Adrenal gland (tissue), 9 donors: ENCODE measurements at regions not wholly inside any gene's neighbourhood (a gene's known extent, or its start where the extent isn't known, plus 50 kb on each side); places are given as distances from the start of the nearest gene placed in this dataset.

ENCODE experiments used
- DNase-seq, 7 donors: peaks; one replicate each; pipeline ENCODE4 v3.0.0-alpha.2; 2019 to 2020
- H3K27ac ChIP-seq, 5 donors: fragments of 200-600 bp; sonication (generic) in 4 of 5; 1 replicate in 3 of 5; 2 replicates in 2 of 5; pipeline versions ENCODE4 v1.5.1 to v1.8.0; 2016 to 2020; ENCODE audit warnings: mild to moderate bottlenecking in 1 of 5
- H3K27me3 ChIP-seq: fragments of 200-600 bp; 2 replicates; pipeline ENCODE4 v1.8.0; 2021
- H3K36me3 ChIP-seq, 2 donors: fragments of 200-600 bp; replicated peaks in 1 of 2; 1 replicate in 1 of 2; 2 replicates in 1 of 2; pipeline versions ENCODE4 v1.5.1 to v1.8.0; 2018 to 2022
- H3K4me1 ChIP-seq, 2 donors: fragments of 200-600 bp; replicated peaks in 1 of 2; 1 replicate in 1 of 2; 2 replicates in 1 of 2; pipeline versions ENCODE4 v1.5.1 to v1.8.0; 2018 to 2021
- H3K4me3 ChIP-seq, 4 donors: fragments of 200-600 bp; sonication (generic) in 3 of 4; one replicate each; pipeline ENCODE4 v1.5.1; 2016 to 2018
- H3K9me3 ChIP-seq, 3 donors: fragments of 200-600 bp; sonication (generic) in 1 of 3; replicated peaks in 1 of 3; 1 replicate in 2 of 3; 2 replicates in 1 of 3; pipeline versions ENCODE4 v1.5.1 to v1.8.0; 2016 to 2021
- CTCF ChIP-seq, 6 experiments: fragments of 450-650 bp in 4 of 6; fragments of 200-600 bp in 2 of 6; sonication (generic) in 1 of 6; IDR thresholded peaks; 1 replicate in 5 of 6; 2 replicates in 1 of 6; pipeline versions ENCODE4 v1.5.1 to v1.8.0; 2016 to 2021; ENCODE audit warnings: antibody characterized with exemption in 6 of 6, mild to moderate bottlenecking in 2 of 6, moderate library complexity in 1 of 6
- POLR2A ChIP-seq, 2 donors: fragments of 450-650 bp; IDR thresholded peaks; one replicate each; pipeline ENCODE4 v1.6.1; 2017; ENCODE audit warnings: antibody characterized with exemption in 2 of 2, mild to moderate bottlenecking in 2 of 2, moderate library complexity in 1 of 2
- WGBS, 4 donors: extraction: QIAGEN DNeasy Blood & Tissue Kit in 2 of 4; methylation state at CpG; one replicate each; pipeline versions ENCODE4 v1.1.5 to v1.1.7; 2013 to 2017; 5-methylcytosine and 5-hydroxymethylcytosine counted together
- intact Hi-C, 2 donors: fragments of 100-400 bp; cut with DNase I; formaldehyde crosslinking; loops; one replicate each; pipeline versions ENCODE4 v1.14.1 to v1.15.0; 2022 to 2023
- donor health status: healthy with polysubstance abuse.
- donor health status: Bipolar disorder and iron deficiency.
- donor health status: DM: yes; HTN: yes; CAD: no.
- donor health status: DM: no; HTN: no; CAD: no.
- donor health status: DM: no; HTN: no; CAD: no.

- intact Hi-C loops, result no loop called here
- Histone ChIP-seq H3K27ac (no peak overlapping the region), H3K36me3 (no peaks in the 10 kb centered on the region), H3K9me3 (peaks cover 0 to 26% (median 0%) of the 10 kb centered on the region in 3 donors), H3K4me3 (no peak overlapping the region), H3K27me3 (no peaks in the 10 kb centered on the region), H3K4me1 (no peaks in the 10 kb centered on the region)
- WGBS, 4 donors, result 90 to 100% (median 92%) methylated on average over 1 of the region's 1 CpG
- DNase-seq, result no peak
- no peak for TF ChIP-seq POLR2A (IDR thresholded peaks at IDR 0.05)
- TF ChIP-seq CTCF (IDR thresholded peaks at IDR 0.05), result no peak
Measured at GRCh38 chr19:23822735-23823134, 64.0 kb upstream of the ZNF681 start.

GRCh38 chr19:23817519-23817918 lies 58.8 kb upstream of the ZNF681 start:
- no peak overlapping the region for H3K4me3 ChIP-seq
- TF ChIP-seq POLR2A (IDR thresholded peaks at IDR 0.05) (no peak), CTCF (IDR thresholded peaks at IDR 0.05) (peak; percentile 11 to 72 (median 58))
- no peaks in the 10 kb centered on the region for H3K9me3 ChIP-seq
- no peaks in the 10 kb centered on the region for H3K36me3 ChIP-seq
- WGBS, 4 donors, result 35 to 40% (median 36%) methylated on average over 4 of the region's 4 CpGs
- intact Hi-C loops, result no loop called here
- H3K4me1 ChIP-seq, result no peaks in the 10 kb centered on the region
- H3K27ac ChIP-seq, result peak overlapping the region in 1 of 5 donors; percentile 26
- H3K27me3 ChIP-seq, result no peaks in the 10 kb centered on the region
- DNase-seq, result peak; percentile 53 to 90 (median 82)

- peak overlapping the region in 1 of 5 donors; percentile 47 for H3K27ac ChIP-seq
- H3K27me3 ChIP-seq, result no peaks in the 10 kb centered on the region
- H3K4me3 ChIP-seq, result no peak overlapping the region
- no peaks in the 10 kb centered on the region for H3K4me1 ChIP-seq
- H3K36me3 ChIP-seq, result no peaks in the 10 kb centered on the region
- H3K9me3 ChIP-seq, result no peaks in the 10 kb centered on the region
- DNase-seq, result peak; percentile 49 to 75 (median 69)
- intact Hi-C loops, result no loop called here
- 38 to 57% (median 43%) methylated on average over 2 to 3 of the region's 3 CpGs for WGBS, 4 donors
- TF ChIP-seq POLR2A (IDR thresholded peaks at IDR 0.05), result no peak
Measured at GRCh38 chr19:23810496-23810895, 51.8 kb upstream of the ZNF681 start.
